ENCODE measurements at regions not wholly inside any gene's neighbourhood (a gene's known extent, or its start where the extent isn't known, plus 50 kb on each side); places are given as distances from the start of the nearest gene placed in this dataset.

- no peak for DNase-seq
- no peaks in the 10 kb centered on the region for H3K9me3 ChIP-seq (ENCODE audit: severe bottlenecking)
- H3K36me3 ChIP-seq, result no peaks in the 10 kb centered on the region
- H3K4me3 ChIP-seq (ENCODE audit: low read depth, low read length), result no peak overlapping the region
- no peak overlapping the region for H3K27ac ChIP-seq
- no peak for TF ChIP-seq CTCF (IDR thresholded peaks at IDR 0.05; ENCODE audit: low read depth, low read length)
- H3K27me3 ChIP-seq (ENCODE audit: insufficient read depth, low read depth, severe bottlenecking), result no peaks in the 10 kb centered on the region
Observed at GRCh38 chr10:58963723-58964124, 212.7 kb upstream of the PHYHIPL start.

GRCh38 chr10:58965855-58966254 is 210.6 kb upstream of the PHYHIPL start:
- Histone ChIP-seq H3K9me3 (ENCODE audit: severe bottlenecking) (no peaks in the 10 kb centered on the region), H3K27me3 (ENCODE audit: insufficient read depth, low read depth, severe bottlenecking) (no peaks in the 10 kb centered on the region), H3K36me3 (no peaks in the 10 kb centered on the region), H3K27ac (no peak overlapping the region), H3K4me3 (ENCODE audit: low read depth, low read length) (no peak overlapping the region)
- DNase-seq, result no peak
- no peak for TF ChIP-seq CTCF (IDR thresholded peaks at IDR 0.05; ENCODE audit: low read depth, low read length)

GRCh38 chr10:58967551-58968388 is 208.7 kb upstream of the PHYHIPL start:
- Histone ChIP-seq H3K36me3 (no peaks in the 10 kb centered on the region), H3K27me3 (ENCODE audit: insufficient read depth, low read depth, severe bottlenecking) (no peaks in the 10 kb centered on the region), H3K4me3 (ENCODE audit: low read depth, low read length) (no peak overlapping the region), H3K9me3 (ENCODE audit: severe bottlenecking) (no peaks in the 10 kb centered on the region), H3K27ac (no peak overlapping the region)
- TF ChIP-seq CTCF (IDR thresholded peaks at IDR 0.05; ENCODE audit: low read depth, low read length), result no peak
- DNase-seq, result peak; percentile 20

GRCh38 chr10:58968389-58968755 is 208.1 kb upstream of the PHYHIPL start:
- TF ChIP-seq CTCF (IDR thresholded peaks at IDR 0.05; ENCODE audit: low read depth, low read length), result no peak
- Histone ChIP-seq H3K27me3 (ENCODE audit: insufficient read depth, low read depth, severe bottlenecking) (no peaks in the 10 kb centered on the region), H3K9me3 (ENCODE audit: severe bottlenecking) (no peaks in the 10 kb centered on the region)

GRCh38 chr10:58969576-58969975 is 206.9 kb upstream of the PHYHIPL start:
- TF ChIP-seq CTCF (IDR thresholded peaks at IDR 0.05; ENCODE audit: low read depth, low read length), result no peak
- DNase-seq, result no peak

More at GRCh38 chr10:58968389-58968755, 208.1 kb upstream of the PHYHIPL start:
- H3K27ac ChIP-seq, result no peak overlapping the region
- no peaks in the 10 kb centered on the region for H3K36me3 ChIP-seq
- no peak overlapping the region for H3K4me3 ChIP-seq (ENCODE audit: low read depth, low read length)
- no peak for DNase-seq

More at GRCh38 chr10:58969576-58969975, 206.9 kb upstream of the PHYHIPL start:
- H3K9me3 ChIP-seq (ENCODE audit: severe bottlenecking), result no peaks in the 10 kb centered on the region
- H3K36me3 ChIP-seq, result no peaks in the 10 kb centered on the region
- no peak overlapping the region for H3K27ac ChIP-seq
- H3K4me3 ChIP-seq (ENCODE audit: low read depth, low read length), result no peak overlapping the region
- H3K27me3 ChIP-seq (ENCODE audit: insufficient read depth, low read depth, severe bottlenecking), result no peaks in the 10 kb centered on the region
